ENCODE measurements at regions not wholly inside any gene's neighbourhood (a gene's known extent, or its start where the extent isn't known, plus 50 kb on each side); places are given as distances from the start of the nearest gene placed in this dataset.

DNA sequence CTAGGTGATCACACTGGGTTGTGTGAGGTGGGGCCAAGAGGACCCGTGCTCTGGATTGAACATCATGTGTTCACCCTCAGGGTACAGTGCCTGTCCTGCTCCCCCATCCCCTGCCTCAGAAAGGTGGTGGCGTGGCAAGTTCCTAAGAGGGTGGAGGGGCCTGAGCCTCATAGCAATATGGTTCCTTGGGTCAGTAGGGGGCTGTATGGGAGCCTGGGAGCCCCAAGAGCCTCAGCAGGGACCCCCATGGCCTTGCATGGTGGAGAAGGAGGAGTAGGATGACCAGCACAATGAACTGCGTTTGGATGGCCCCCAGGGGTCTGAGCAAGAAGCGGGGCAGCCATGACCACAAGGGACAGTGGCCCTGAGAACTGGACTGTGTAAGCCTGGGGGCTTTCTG lies 89.6 kb upstream of the SHB start:
- DNase-seq (ENCODE audit: low spot score), result no peak

DNA sequence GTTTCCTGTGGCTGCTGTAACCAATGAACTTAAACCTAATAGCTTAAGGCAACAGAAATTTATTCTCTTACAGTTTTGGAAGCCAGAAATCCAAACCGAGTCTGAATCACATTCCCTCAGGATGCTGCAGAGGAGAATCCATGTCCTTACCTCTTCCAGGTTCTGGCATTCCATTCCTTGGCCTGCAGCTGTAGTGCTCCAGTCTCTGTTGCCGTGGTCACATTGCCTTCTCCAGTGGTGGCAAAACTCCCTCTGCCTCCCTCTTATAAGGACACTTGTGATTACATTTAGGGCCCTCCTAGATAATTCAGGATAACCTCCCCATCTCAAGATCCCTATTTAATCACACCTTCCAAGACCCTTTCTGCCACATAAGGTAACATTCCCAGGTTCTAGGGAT lies 88.7 kb upstream of the SHB start:
- DNase-seq (ENCODE audit: low spot score), result no peak

DNA sequence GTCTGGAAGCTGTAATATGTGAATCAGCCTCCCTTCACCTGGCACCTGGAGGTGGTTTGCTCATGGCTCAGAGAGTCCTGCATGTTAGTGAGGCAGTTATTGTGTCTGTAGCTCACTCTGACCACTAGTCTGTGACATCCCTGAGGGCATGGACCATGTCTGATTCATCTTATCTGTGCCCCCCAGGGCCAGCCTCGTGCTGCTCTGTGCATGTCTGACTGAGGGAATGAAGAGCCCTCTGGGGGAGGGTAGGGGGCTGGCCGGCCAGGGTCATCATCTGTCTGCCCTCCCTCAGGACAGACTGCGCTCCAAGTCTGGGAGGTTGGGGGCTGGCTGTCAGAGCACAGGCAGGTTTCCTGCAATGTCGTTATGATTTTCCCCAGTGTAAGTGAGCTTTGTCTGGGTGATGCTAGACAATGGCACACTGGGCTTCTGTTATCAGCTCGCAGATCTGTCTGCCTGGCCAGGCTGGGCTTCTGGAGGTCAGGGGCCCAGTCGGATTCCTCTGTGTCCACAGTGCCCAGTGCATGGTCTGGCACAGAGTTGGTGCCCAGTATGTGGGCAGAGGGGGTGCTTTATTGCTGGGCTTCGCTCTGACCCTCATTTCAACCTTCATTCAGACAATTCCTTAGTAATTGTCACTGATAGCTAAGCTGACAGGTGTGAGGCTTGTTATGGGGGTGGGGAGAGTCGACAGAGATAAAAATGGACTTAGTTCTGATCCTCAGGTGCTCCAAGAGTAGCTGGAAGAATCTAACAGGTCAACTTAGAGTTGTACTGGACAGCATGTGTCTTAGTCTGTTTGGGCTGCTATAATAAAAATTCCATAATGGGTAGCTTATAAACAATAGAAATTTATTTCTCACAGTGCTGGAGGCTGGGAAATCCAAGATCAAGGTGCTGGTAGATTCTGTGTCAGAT lies 85.7 kb upstream of the SHB start:
- no peak for DNase-seq (ENCODE audit: low spot score)

DNA sequence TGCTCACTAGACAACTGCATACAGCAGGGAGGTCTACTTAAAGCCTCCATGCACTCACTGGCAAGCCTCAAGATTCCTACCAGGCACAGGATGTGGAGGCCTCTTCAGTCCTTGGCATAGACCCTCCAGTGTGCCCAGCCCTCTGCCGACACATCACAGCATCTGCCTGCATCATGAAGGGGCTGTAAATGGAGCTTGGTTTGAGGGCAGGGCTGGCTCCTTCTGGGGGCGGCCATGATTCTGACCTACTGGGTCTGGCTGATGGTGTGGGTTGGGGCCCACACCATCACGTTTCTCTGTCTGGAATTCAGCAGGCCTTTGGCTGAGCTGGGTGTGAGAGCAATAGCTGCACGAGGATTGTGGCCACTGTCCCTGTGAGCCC lies 84.9 kb upstream of the SHB start:
- no peak for DNase-seq (ENCODE audit: low spot score)

DNA sequence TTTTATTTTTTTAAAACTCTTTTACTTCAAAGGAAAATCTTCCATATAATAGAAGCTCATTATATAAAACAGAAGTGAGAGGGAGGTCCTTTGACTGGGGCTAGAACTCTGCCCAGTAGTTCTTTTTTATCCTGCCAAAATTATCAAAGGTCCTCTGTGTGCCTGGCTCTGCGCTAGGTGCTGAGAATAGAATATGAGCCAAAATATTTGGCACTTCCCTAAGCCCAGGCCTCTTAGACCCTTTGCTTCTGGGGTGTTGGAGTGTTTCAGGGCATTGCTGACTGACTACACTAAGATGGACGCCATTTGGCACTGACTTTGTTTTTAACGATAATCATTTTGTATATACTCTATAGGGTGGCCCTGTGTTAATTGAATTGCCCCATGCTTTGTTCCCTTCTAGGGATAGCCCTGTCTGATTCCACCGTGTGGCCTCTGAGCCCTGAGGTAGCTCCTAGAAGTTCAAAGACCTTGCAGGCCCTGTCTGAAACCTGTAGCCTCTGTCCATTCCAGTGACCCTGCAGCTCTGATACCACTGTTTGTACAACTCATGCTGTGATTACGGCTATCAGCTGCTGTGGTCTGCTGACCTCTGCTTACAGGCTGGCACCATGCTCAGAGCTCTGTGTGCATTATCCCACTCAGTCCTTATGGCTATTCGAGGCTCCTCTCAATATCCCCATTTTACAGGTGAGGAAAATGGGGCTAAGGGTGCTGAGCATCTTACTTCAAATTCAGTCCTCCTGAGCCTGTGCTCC lies 84.3 kb upstream of the SHB start:
- no peak for DNase-seq (ENCODE audit: low spot score)

DNA sequence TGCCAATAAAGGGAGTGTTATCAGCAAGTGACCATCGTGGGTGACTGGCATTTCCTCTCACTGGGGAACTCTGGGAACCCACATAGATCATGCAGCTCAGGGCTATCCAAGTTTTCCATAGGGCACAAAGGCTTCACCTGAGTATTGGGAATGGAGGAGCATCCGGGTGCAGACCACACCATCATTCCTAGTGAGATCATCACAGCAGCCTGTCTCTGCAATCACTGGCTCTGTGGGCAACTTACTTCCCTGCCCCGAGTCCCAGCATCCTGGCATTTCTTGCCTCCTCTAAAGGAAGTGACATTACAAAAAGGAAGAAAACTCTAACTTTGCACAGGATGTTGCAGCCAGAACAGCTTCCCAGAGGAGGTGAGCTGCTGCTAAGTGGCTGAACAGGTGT lies 80.6 kb upstream of the SHB start:
- no peak for DNase-seq (ENCODE audit: low spot score)

DNA sequence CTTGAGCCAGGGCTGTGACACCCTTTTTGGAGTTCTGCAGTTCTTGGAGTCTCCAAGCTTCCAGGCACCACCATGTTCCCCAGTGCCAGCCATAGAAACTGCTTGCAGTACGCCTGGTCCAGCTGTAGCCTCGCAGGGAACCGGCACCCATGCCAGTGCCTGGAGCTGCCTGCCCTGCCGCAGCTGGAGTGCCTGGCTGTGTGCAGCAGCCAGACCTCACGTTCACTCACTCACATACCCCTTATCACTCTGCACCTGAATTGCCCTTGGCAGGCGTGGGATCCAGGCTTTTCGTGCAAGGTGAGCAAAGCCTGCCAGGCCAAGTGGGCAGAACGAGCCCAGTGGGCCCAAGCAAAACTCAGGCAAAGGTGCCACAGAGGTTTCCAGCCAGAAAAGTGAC lies 77.8 kb upstream of the SHB start:
- no peak for DNase-seq (ENCODE audit: low spot score)

DNA sequence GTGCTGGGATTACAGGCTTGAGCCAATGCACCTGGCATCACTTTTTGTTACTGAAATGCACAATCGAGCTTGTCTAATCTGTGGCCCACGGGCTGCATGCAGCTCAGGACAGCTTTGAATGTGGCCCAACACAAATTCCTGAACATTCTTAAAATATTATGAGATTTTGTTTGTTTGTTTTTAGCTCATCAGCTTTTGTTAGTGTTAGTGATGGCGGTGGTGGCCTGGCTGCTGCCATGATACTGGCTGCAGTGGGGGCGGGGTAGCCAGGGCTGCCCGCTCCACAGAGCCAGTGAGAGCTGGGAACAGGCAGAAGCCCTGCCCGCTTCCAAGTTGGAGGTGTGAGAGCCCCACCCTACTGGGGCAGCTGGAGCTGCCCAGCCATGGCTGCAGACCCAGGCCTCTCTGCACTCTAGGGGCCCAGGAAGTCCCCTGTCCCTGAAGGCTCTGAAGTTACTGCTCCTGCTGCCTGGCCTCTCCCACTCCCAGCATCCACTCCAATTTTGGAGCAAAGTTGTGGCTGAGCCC lies 76.6 kb upstream of the SHB start:
- no peak for DNase-seq (ENCODE audit: low spot score)

DNA sequence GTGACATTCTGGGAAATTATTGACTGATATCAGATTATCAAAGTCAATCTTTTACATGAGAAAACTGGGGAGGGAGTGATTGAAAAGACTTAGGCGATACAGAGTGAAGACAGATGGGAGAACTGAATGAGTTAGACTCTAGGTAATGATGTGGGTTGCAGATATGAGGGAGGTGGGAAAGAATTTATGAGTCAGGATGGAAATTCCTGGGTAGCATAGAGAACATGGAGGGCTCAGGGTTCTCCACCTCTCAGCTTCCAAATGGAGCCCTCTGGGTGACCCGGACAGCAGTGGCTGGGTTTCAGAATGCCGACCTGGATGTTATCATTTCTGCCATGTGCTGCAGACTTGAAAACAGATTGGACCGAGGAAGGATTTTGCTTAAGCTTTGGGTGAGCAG lies 75.4 kb upstream of the SHB start:
- DNase-seq (ENCODE audit: low spot score), result no peak

DNA sequence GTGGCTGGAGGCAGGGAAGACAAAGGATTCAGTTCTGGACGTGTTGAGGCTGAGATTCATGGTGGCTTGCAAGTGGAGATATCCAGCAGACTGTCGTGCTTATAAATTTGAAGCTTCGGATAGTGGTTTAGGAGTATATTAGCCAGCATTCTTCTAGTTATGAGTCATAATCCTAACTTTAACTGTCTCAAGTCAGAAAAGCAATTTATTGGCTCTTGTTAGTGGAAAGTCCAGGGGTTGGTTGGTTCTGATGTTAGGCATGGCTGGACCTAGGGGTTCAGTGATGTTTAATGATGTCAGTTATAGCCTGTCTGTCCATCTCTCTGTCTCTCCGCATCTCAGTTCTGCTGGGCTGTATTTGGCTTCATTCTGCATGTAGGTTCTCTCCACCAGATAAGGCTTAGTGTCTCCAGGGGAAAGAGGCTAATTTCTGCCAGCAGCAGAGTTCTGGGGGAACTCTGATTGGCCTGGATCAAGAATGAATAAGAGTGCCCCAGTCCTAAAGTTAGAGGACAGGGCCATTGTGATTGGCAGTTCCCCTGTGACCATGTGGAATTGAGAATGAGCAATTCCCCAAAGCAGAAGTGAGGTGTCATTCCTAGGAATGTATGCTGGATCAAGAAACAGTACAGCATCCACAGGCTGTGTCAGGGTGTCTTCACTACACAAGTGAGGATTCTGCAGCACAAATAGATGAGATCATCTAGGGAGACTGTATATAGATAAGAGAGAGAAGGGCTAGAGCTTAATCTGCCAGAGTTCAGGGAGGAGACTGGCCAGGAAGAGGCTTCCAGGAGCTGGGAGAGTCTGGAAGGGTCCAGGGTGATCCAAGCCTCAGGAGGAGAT lies 72.9 kb upstream of the SHB start:
- no peak for DNase-seq (ENCODE audit: low spot score)

DNA sequence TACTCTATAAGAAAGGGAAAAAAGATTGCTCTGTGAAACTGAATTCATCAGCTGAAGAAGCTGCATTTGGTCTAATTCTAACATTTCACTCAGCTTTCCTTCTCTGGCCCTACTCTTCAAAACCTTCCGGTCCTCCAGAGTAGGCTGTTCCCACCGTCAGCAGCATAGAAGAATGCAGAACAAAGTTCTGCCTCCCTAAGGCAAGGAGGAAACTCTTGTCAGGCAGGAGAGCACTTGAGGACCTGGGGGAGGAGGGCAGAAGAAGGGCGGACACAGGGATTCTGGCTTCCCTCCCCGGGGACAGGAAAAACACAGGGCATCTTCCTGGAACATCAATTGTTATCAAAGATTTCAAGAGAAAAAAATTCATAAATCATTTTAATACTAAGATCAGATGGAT lies 69.2 kb upstream of the SHB start:
- no peak for DNase-seq (ENCODE audit: low spot score)

DNA sequence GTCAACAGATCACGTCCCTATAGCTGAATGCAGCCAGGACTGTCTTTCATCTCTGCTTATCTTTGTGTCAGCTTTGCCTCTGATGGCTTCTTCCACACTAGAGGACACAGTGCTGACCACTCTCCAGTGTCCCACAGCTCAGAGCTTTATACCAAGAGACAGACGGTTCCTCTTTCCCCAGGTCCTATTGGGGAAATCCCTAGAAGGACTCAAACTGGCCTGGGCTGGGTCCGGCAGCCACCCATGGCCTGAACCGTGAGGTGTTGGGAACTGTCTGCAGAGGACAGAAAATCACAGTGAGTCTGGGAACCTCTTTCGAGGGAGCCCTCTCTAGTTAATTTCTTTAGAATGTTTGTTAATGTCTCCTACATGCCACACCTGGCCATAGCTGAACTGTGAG lies 68.3 kb upstream of the SHB start:
- no peak for DNase-seq (ENCODE audit: low spot score)

DNA sequence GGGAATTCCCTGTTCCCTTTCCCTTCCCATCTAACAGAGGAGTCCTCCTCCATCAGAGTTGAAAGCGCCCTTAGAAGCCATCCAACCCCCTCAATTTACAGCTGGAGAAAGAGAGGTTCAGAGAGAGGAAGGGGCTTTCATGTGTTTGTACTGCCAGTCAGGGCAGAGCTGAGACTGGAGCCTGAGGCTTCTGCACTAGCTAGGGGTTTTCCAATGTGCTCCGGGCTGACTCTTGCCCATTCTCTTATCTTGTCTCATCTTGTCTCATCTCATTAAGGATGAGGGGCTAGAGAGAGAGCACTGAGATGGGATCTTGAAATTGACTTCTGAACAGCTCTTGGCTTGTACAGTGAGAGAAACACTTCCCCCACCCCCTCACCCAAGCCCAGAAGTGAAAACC lies 67.4 kb upstream of the SHB start:
- DNase-seq (ENCODE audit: low spot score), result no peak

DNA sequence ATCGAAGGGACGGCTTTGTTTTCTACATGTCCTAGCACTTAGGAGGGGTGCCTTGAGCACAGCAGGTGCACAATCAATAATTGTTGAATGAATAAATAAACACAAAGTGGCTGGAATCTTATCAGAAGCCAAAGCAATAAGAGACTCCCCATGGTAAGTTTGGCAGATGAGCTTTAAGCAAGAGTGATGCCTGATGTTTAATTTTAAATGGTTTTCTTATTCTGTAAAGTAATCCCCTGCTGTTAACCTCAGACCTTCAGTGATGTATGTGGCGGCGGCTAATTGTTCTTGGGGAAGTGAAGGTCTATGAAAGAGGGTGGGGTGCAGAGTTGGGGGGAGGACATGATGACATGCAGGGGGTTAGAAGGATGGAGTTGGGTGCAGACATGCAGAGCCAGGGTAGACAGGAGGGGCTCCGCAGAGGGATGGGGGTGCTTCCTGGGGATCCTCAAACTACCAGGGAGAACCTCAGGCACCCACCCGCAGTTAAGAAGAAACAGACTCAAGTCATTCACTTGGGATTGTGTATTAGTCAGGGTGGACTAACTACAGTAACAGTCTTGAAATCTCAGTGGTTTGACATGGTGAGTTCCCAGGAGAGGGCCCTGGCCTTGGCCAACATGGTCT lies 65.7 kb upstream of the SHB start:
- no peak for DNase-seq (ENCODE audit: low spot score)

DNA sequence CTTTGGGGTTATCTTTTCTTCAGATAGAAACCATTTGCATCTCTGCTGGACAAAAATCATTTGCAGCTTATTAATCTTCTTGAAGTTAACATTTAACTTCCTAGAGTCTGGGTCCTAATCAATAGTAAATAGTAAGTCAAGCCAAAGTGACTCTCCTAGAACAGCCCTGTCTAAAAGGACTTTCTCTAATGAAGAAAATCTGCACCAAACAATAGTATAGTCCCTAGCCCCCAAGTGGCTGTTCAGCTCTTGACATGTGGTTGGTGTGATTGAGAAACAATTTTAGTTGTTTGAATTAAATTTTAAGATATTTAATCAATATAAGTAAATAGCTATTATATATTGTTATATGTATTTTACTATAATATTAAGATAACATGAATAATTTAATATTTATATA lies 64.6 kb upstream of the SHB start:
- no peak for DNase-seq (ENCODE audit: low spot score)

DNA sequence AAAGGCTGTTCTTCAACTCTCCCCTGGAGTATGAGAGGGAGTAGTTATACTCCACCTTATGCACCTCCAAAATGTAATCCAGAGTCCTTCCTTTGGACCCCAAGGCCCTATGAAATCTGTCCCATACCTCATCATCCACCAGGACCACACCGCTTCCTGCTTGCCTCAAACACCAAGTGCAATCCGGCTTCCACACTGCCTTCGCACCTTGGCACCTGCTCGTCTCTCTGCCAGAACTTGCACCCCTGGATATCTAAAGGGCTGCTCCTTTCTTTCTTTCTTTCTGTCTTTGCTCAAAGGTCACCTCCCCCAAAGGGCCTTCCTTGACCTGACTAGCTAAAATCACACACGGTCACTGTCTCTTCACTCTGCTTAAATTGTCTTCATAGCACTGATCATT lies 63.9 kb upstream of the SHB start:
- DNase-seq (ENCODE audit: low spot score), result no peak

DNA sequence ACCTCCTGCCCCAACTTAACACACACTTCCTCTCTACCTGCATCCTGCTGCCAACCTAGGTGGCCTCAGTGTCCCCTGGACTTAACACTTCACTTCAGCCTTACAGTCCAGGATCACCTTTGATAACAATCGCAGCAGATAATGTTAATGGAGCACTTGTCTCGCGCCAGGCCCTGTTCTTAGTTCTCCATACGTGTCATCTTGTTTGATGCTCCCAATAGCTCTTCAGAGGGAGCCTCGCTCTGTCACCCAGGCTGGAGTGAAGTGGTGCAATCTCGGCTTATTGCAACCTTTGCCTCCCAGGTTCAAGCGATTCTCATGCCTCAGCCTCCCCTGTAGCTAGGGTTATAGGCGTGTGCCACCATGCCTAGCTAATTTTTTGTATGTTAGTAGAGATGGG lies 62.7 kb upstream of the SHB start:
- no peak for DNase-seq (ENCODE audit: low spot score)

DNA sequence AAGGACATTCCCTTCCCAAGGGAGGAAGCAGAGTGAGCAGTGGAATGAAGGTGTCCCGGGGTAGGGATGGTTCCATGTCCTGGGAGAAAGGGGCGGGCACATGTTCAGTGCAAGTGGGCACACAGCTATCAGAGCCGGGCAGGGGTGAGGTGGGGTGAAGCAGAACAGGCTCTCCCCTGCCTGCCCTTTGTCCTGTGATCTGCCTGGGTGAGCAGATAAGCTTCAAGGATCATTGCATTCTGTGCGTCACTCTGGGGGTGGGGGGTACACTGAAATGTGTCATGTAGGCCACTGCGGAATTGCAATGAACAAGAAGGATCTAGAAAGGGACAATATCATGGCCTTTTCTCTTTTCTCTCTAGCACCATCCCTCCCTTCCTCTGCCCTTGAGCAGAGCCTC lies 61.7 kb upstream of the SHB start:
- DNase-seq (ENCODE audit: low spot score), result no peak

DNA sequence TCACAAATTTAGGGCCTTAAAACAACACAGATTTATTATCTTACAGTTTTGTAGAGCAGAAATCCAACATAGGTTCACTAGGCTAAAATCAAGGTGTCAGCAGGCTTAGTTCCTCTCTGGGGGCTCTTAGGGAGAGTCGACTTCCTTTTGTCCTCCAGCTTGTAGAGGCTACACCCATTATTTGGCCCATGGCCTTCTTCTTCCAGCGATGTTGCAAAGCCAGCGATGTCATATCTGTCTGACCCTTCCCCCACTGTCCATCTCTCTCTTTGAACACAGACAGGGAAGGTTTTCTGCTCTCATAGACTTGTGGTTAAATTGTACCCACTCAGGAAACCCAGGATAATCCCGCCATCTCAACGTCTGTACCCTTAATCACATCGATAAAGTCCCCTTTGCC lies 60.3 kb upstream of the SHB start:
- DNase-seq (ENCODE audit: low spot score), result no peak

DNA sequence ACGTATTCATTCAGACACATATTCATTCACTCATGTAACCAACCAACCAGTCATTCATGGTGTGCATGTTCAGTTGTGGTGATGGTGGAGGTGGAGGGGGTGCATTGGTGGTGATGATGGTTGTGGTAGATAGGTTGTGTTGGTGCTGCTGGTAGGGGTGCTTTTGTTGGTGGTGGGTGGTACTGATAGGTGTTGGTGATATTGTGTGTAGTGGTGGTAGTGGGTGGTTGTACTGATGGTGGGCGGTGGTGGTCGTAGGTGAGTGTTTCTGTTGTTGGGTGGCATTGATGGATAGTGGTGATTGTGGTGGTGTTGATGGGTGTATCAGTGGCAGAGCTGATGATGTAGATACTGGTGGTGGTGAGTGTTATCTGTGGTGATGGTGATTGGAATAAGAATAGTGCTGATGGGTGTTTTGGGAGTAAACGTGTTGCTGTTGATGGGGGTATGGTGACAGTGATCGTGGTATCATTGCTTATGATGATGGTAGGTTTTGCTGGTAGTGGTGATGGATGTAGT lies 59.8 kb upstream of the SHB start:
- no peak for DNase-seq (ENCODE audit: low spot score)

DNA sequence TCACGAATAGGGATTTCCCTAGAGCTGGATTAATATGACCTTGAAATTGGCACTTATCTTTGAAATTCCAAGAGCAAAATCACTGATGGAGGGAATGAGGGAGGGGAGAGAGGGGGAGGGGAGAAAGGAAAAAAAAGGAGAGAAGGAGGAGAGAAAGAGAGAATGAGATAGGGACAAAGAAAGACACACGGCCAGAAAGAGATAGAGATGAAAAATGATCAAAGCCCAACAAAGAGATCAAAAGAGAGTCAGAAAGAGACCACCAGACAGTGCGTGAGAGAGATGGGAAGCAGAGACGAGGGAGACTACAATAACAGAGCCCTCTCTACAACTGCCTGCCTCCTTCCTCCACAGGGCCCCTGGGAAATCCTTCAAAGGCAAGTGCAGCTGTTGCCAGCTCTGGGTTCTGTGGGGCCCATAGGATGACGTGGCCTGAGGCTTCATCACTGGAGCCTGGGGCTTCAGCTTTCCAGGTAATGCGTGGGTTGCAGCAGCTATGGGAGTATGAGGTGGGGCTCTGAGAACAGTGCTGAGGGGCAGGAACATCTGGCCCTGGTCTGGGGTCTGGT lies 58.3 kb upstream of the SHB start:
- no peak for DNase-seq (ENCODE audit: low spot score)

Measured in CD4-positive, alpha-beta T cell treated with Interleukin-6 at 100 ng/mL for 8 hours (primary cell).